SK-N-SH (cell line): ENCODE measurements at regions not wholly inside any gene's neighbourhood (a gene's known extent, or its start where the extent isn't known, plus 50 kb on each side); places are given as distances from the start of the nearest gene placed in this dataset.

Experiments
- CTCF ChIA-PET: fragments of 300-600, 350-600 bp; formaldehyde crosslinking; extraction: SDS; loops from one replicate; lab custom pipeline; 2021; lab: Yijun Ruan, JAX
- POLR2A ChIA-PET: fragments of 350-600 bp; sonication (Branson Sonifier 250); formaldehyde crosslinking; extraction: SDS; loops from one replicate; lab custom pipeline; 2020; ENCODE audit warnings: antibody characterized with exemption, inconsistent platforms; lab: Yijun Ruan, JAX
- DNase-seq: peaks from one replicate; pipeline ENCODE4 v3.0.0; 2012
- H2AFZ ChIP-seq: fragments of 200-600 bp; sonication (generic); 2 replicates; pipeline ENCODE4 v1.8.1; 2016; ENCODE audit warnings: antibody characterized with exemption, mild to moderate bottlenecking, low read depth
- H3F3A ChIP-seq: fragments of 200-600 bp; sonication (generic); replicated peaks from 2 replicates; pipeline ENCODE3; 2016; ENCODE audit warnings: antibody characterized with exemption, mild to moderate bottlenecking; ENCODE audit not compliant: insufficient read depth
- H3K27ac ChIP-seq, 2 experiments: fragments of 200-500 bp in 1 of 2; fragments of 200-600 bp in 1 of 2; sonication (Bioruptor generic) in 1 of 2; sonication (generic), shearing (Covaris generic) in 1 of 2; 2 replicates each; pipeline versions ENCODE4 v1.5.1 to v1.6.1; 2014 to 2016; ENCODE audit warnings: low read depth in 2 of 2, inconsistent platforms in 1 of 2, low read length in 1 of 2, mild to moderate bottlenecking in 1 of 2, mixed read lengths in 1 of 2
- H3K27me3 ChIP-seq: fragments of 200-600 bp; sonication (generic), shearing (Covaris generic); 2 replicates; pipeline ENCODE4 v1.6.1; 2016; ENCODE audit warnings: mixed run types; ENCODE audit not compliant: insufficient read depth
- H3K36me3 ChIP-seq, 2 experiments: fragments of 200-500 bp in 1 of 2; fragments of 200-600 bp in 1 of 2; sonication (Bioruptor generic) in 1 of 2; sonication (generic) in 1 of 2; replicated peaks in 1 of 2; 2 replicates each; pipeline versions ENCODE3 to v1.5.1; 2014 to 2016; ENCODE audit warnings: low read length in 1 of 2, mild to moderate bottlenecking in 1 of 2; ENCODE audit not compliant: insufficient read depth in 2 of 2, control insufficient read depth in 1 of 2
- H3K4me1 ChIP-seq, 2 experiments: fragments of 200-500 bp in 1 of 2; fragments of 200-600 bp in 1 of 2; sonication (Bioruptor generic) in 1 of 2; sonication (generic), shearing (Covaris generic) in 1 of 2; 2 replicates each; pipeline versions ENCODE4 v1.5.1 to v1.6.1; 2014 to 2016; ENCODE audit warnings: low read depth in 1 of 2, low read length in 1 of 2, mixed run types in 1 of 2; ENCODE audit not compliant: insufficient read depth in 2 of 2, control insufficient read depth in 1 of 2
- H3K4me2 ChIP-seq: fragments of 200-600 bp; sonication (generic), shearing (Covaris generic); 2 replicates; pipeline ENCODE4 v1.6.1; 2017; ENCODE audit warnings: mixed run types
- H3K4me3 ChIP-seq, 2 experiments: fragments of 200-500 bp in 1 of 2; fragments of 200-600 bp in 1 of 2; sonication (Bioruptor generic) in 1 of 2; sonication (generic), shearing (Covaris generic) in 1 of 2; 2 replicates each; pipeline versions ENCODE4 v1.5.1 to v1.8.1; 2014 to 2016; ENCODE audit warnings: low read depth in 2 of 2, inconsistent platforms in 1 of 2, low read length in 1 of 2, mild to moderate bottlenecking in 1 of 2, mixed read lengths in 1 of 2, moderate library complexity in 1 of 2
- H3K79me2 ChIP-seq: fragments of 200-600 bp; sonication (generic); 2 replicates; pipeline ENCODE4 v1.8.1; 2017; ENCODE audit warnings: mild to moderate bottlenecking; ENCODE audit not compliant: insufficient read depth
- H3K9ac ChIP-seq: fragments of 200-600 bp; sonication (generic); 2 replicates; pipeline ENCODE4 v1.6.1; 2017; ENCODE audit warnings: mixed run types
- H3K9me2 ChIP-seq: fragments of 200-600 bp; sonication (generic); 2 replicates; pipeline ENCODE4 v1.6.1; 2017; ENCODE audit warnings: mixed run types
- H3K9me3 ChIP-seq: fragments of 200-600 bp; sonication (generic); 2 replicates; pipeline ENCODE4 v1.6.1; 2017; ENCODE audit warnings: mixed run types, mild to moderate bottlenecking, moderate library complexity
- H4K20me1 ChIP-seq: fragments of 200-600 bp; sonication (generic); 2 replicates; pipeline ENCODE4 v1.6.1; 2017; ENCODE audit warnings: mild to moderate bottlenecking, mixed run types; ENCODE audit not compliant: insufficient read depth
- CHD2 ChIP-seq: fragments of 150-350 bp; IDR thresholded peaks from 2 replicates; pipeline ENCODE4 v1.6.1; 2018; ENCODE audit warnings: low read length; ENCODE audit not compliant: partially characterized antibody
- CTCF ChIP-seq: fragments of 200-600 bp; sonication (generic); IDR thresholded peaks from 2 replicates; pipeline ENCODE4 v1.6.1; 2017; ENCODE audit warnings: antibody characterized with exemption, mild to moderate bottlenecking, moderate library complexity
- ELF1 ChIP-seq: IDR thresholded peaks from 2 replicates; pipeline ENCODE4 v1.4.0; 2012
- GABPA ChIP-seq: IDR thresholded peaks from 2 replicates; pipeline ENCODE4 v1.4.0; 2012; ENCODE audit warnings: low read depth, mild to moderate bottlenecking
- IRF3 ChIP-seq: fragments of 150-350 bp; IDR thresholded peaks from 2 replicates; pipeline ENCODE4 v1.6.1; 2016; ENCODE audit warnings: mild to moderate bottlenecking, low read depth, low read length
- MEF2A ChIP-seq: IDR thresholded peaks from 2 replicates; pipeline ENCODE4 v1.4.0; 2012; ENCODE audit warnings: low read depth, borderline replicate concordance
- NFIC ChIP-seq: IDR thresholded peaks from 2 replicates; pipeline ENCODE4 v1.4.0; 2012; ENCODE audit warnings: borderline replicate concordance
- NRF1 ChIP-seq: IDR thresholded peaks from 2 replicates; pipeline ENCODE4 v1.6.1; 2012; ENCODE audit warnings: low read depth, mild to moderate bottlenecking, low read length
- RAD21 ChIP-seq: IDR thresholded peaks from 2 replicates; pipeline ENCODE4 v1.6.1; 2012; ENCODE audit warnings: mild to moderate bottlenecking, low read length
- RCOR1 ChIP-seq: fragments of 150-350 bp; IDR thresholded peaks from 2 replicates; pipeline ENCODE4 v1.6.1; 2017; ENCODE audit warnings: antibody characterized with exemption, low read length
- RFX5 ChIP-seq: IDR thresholded peaks from 2 replicates; pipeline ENCODE4 v1.6.1; 2012; ENCODE audit warnings: mild to moderate bottlenecking, improper control_type of control experiment, low read length
- TCF12 ChIP-seq: IDR thresholded peaks from 2 replicates; pipeline ENCODE4 v1.4.0; 2012
- TEAD4 ChIP-seq: IDR thresholded peaks from 2 replicates; pipeline ENCODE4 v1.4.0; 2012; ENCODE audit warnings: mild to moderate bottlenecking, borderline replicate concordance; ENCODE audit not compliant: insufficient read depth
- WGBS: methylation state at CpG from one replicate; pipeline ENCODE4 v1.1.6; 2017; ENCODE audit warnings: low lambda C conversion rate; 5-methylcytosine and 5-hydroxymethylcytosine counted together

GRCh38 chr4:35897808-35898207 lies 346.5 kb downstream of the ARAP2 start:
- Histone ChIP-seq H3K79me2 (no peaks in the 10 kb centered on the region), H3K9me3 (no peaks in the 10 kb centered on the region; the same call in 1 of the 2 replicates), H3K27ac (no peak overlapping the region), H3K9ac (no peak overlapping the region), H3K4me2 (no peak overlapping the region), H4K20me1 (no peaks in the 10 kb centered on the region), H3K9me2 (no peaks in the 10 kb centered on the region), H3F3A (no peaks in the 10 kb centered on the region), H2AFZ (no peak overlapping the region), H3K36me3 (no peaks in the 10 kb centered on the region), H3K27me3 (no peaks in the 10 kb centered on the region), H3K4me3 (no peak overlapping the region), H3K4me1 (no peaks in the 10 kb centered on the region)
- CTCF ChIA-PET, result no interaction called here
- no peak for DNase-seq
- POLR2A ChIA-PET, result no interaction called here
- TF ChIP-seq RCOR1 (no peak), TCF12 (no peak), CTCF (no peak), RFX5 (no peak), RAD21 (no peak)

GRCh38 chr4:35900286-35901243 lies 343.7 kb downstream of the ARAP2 start:
- no peaks in the 10 kb centered on the region for H3K4me1 ChIP-seq
- POLR2A ChIA-PET, result no interaction called here
- no peak overlapping the region for H2AFZ ChIP-seq
- 26% methylated on average over 10 of the region's 10 CpGs for WGBS
- H3K4me3 ChIP-seq, result no peak overlapping the region
- H3K79me2 ChIP-seq, result no peaks in the 10 kb centered on the region
- CTCF ChIA-PET, result no interaction called here
- H3K36me3 ChIP-seq, result no peaks in the 10 kb centered on the region
- no peak overlapping the region for H3K27ac ChIP-seq
- no peaks in the 10 kb centered on the region for H3K27me3 ChIP-seq
- H4K20me1 ChIP-seq, result no peaks in the 10 kb centered on the region
- TF ChIP-seq NRF1 (no peak), GABPA (no peak), CHD2 (no peak), ELF1 (no peak), MEF2A (no peak)
- DNase-seq, result no peak
- no peak overlapping the region for H3K4me2 ChIP-seq
- no peaks in the 10 kb centered on the region for H3F3A ChIP-seq
- H3K9ac ChIP-seq, result no peak overlapping the region
- H3K9me2 ChIP-seq, result no peaks in the 10 kb centered on the region
- H3K9me3 ChIP-seq, result no peaks in the 10 kb centered on the region

- CTCF ChIA-PET, result no interaction called here
- Histone ChIP-seq H2AFZ (no peak overlapping the region), H3F3A (no peaks in the 10 kb centered on the region), H3K9me2 (no peaks in the 10 kb centered on the region), H3K79me2 (no peaks in the 10 kb centered on the region), H3K27ac (no peak overlapping the region), H3K4me3 (no peak overlapping the region), H3K4me1 (no peaks in the 10 kb centered on the region), H3K9ac (no peak overlapping the region), H3K27me3 (no peaks in the 10 kb centered on the region), H3K36me3 (no peaks in the 10 kb centered on the region), H3K9me3 (no peaks in the 10 kb centered on the region), H3K4me2 (no peak overlapping the region), H4K20me1 (no peaks in the 10 kb centered on the region)
- DNase-seq, result no peak
- POLR2A ChIA-PET, result no interaction called here
- 0% methylated on average over 2 of the region's 2 CpGs for WGBS
- no peak for TF ChIP-seq MEF2A
- no peak for TF ChIP-seq IRF3
- no peak for TF ChIP-seq NFIC
- no peak for TF ChIP-seq CTCF
- no peak for TF ChIP-seq TEAD4
These were observed 332.1 kb downstream of the ARAP2 start for GRCh38 chr4:35912174-35912573.
